Osteoblast (primary cell): ENCODE measurements at regions not wholly inside any gene's neighbourhood (a gene's known extent, or its start where the extent isn't known, plus 50 kb on each side); places are given as distances from the start of the nearest gene placed in this dataset.

Experiments used
- DNase-seq: peaks from one replicate; pipeline ENCODE4 v3.0.0; 2011; ENCODE audit warnings: low spot score, mixed read lengths; ENCODE audit not compliant: insufficient read length; ENCODE audit errors: missing footprints
- H2AFZ ChIP-seq: 2 replicates; pipeline ENCODE4 v1.6.0; 2011; ENCODE audit warnings: mild to moderate bottlenecking, low read length
- H3K27ac ChIP-seq: 2 replicates; pipeline ENCODE4 v1.5.1; 2011; ENCODE audit warnings: mild to moderate bottlenecking, low read depth, low read length, moderate library complexity
- H3K27me3 ChIP-seq: 2 replicates; pipeline ENCODE4 v1.6.0; 2012; ENCODE audit warnings: mild to moderate bottlenecking, control low read depth, inconsistent platforms, low read length, moderate library complexity; ENCODE audit not compliant: insufficient read depth
- H3K36me3 ChIP-seq: 2 replicates; pipeline ENCODE4 v1.5.1; 2011; ENCODE audit warnings: mild to moderate bottlenecking, low read length, control low read depth, moderate library complexity; ENCODE audit not compliant: insufficient read depth
- H3K4me1 ChIP-seq: 2 replicates; pipeline ENCODE4 v1.5.1; 2011; ENCODE audit warnings: mild to moderate bottlenecking, low read length, control low read depth, moderate library complexity; ENCODE audit not compliant: insufficient read depth
- H3K4me2 ChIP-seq: 2 replicates; pipeline ENCODE4 v1.6.0; 2011; ENCODE audit warnings: mild to moderate bottlenecking, low read length; ENCODE audit not compliant: insufficient read depth
- H3K4me3 ChIP-seq: fragments of 200-600 bp; sonication (generic); 3 replicates; pipeline ENCODE4 v1.5.1; 2012; ENCODE audit warnings: mild to moderate bottlenecking, low read length, inconsistent platforms; ENCODE audit not compliant: insufficient read depth
- H3K79me2 ChIP-seq: 2 replicates; pipeline ENCODE4 v1.6.0; 2012; ENCODE audit warnings: mild to moderate bottlenecking, low read length, control low read depth, inconsistent platforms; ENCODE audit not compliant: insufficient read depth
- H3K9me3 ChIP-seq: 2 replicates; pipeline ENCODE4 v1.5.1; 2011; ENCODE audit warnings: low read depth, low read length, control low read depth
- H4K20me1 ChIP-seq: 2 replicates; pipeline ENCODE4 v1.6.0; 2012; ENCODE audit warnings: mild to moderate bottlenecking, low read length, control low read depth; ENCODE audit not compliant: insufficient read depth
- TF ChIP-seq, protein P1 (sequence below): IDR thresholded peaks from 2 replicates; pipeline ENCODE4 v1.5.1; 2011; ENCODE audit warnings: mild to moderate bottlenecking, low read depth, low read length, moderate library complexity; ENCODE audit errors: extremely low read depth

DNA sequence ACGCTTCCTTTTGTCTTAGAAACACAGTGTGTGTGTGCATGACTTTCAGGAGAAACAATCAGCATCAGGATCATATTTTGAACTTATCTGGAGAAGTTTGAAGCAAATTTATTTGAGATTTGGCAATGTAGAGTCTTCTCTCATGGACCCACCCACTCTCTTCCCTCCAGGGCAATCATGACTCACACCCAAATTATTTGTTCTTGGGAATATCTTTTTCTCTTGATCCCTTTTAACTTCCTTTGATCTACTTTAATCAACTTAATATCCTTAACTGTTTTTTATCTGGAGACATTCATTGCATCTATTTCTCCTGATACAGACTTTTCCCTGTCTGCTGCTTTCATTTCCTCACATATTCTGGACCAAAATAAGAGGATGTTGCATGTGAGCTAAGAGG lies 1174.3 kb downstream of the GATA3 start:
- H4K20me1 ChIP-seq, result no peaks in the 10 kb centered on the region
- no peak overlapping the region for H2AFZ ChIP-seq
- no peaks in the 10 kb centered on the region for H3K9me3 ChIP-seq
- no peaks in the 10 kb centered on the region for H3K36me3 ChIP-seq
- H3K27me3 ChIP-seq, result no peaks in the 10 kb centered on the region
- no peak overlapping the region for H3K27ac ChIP-seq
- H3K4me3 ChIP-seq, result no peak overlapping the region
- DNase-seq, result no peak
- TF ChIP-seq, protein P1, sequence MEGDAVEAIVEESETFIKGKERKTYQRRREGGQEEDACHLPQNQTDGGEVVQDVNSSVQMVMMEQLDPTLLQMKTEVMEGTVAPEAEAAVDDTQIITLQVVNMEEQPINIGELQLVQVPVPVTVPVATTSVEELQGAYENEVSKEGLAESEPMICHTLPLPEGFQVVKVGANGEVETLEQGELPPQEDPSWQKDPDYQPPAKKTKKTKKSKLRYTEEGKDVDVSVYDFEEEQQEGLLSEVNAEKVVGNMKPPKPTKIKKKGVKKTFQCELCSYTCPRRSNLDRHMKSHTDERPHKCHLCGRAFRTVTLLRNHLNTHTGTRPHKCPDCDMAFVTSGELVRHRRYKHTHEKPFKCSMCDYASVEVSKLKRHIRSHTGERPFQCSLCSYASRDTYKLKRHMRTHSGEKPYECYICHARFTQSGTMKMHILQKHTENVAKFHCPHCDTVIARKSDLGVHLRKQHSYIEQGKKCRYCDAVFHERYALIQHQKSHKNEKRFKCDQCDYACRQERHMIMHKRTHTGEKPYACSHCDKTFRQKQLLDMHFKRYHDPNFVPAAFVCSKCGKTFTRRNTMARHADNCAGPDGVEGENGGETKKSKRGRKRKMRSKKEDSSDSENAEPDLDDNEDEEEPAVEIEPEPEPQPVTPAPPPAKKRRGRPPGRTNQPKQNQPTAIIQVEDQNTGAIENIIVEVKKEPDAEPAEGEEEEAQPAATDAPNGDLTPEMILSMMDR, result no peak
- no peak overlapping the region for H3K4me2 ChIP-seq
- H3K4me1 ChIP-seq, result no peaks in the 10 kb centered on the region
- H3K79me2 ChIP-seq, result no peaks in the 10 kb centered on the region

- no peak for DNase-seq
- Histone ChIP-seq H4K20me1 (no peaks in the 10 kb centered on the region), H3K36me3 (no peaks in the 10 kb centered on the region), H3K4me2 (no peak overlapping the region), H3K4me3 (no peak overlapping the region), H3K27ac (no peak overlapping the region), H2AFZ (no peak overlapping the region), H3K9me3 (no peaks in the 10 kb centered on the region), H3K79me2 (no peaks in the 10 kb centered on the region), H3K27me3 (no peaks in the 10 kb centered on the region), H3K4me1 (no peaks in the 10 kb centered on the region)
- TF ChIP-seq, protein P1, result no peak
Measured at GRCh38 chr10:9229702-9230244, 1175.3 kb downstream of the GATA3 start.

GRCh38 chr10:9230625-9231024 lies 1176.1 kb downstream of the GATA3 start:
- Histone ChIP-seq H3K79me2 (no peaks in the 10 kb centered on the region), H4K20me1 (no peaks in the 10 kb centered on the region), H3K27me3 (no peaks in the 10 kb centered on the region), H2AFZ (no peak overlapping the region), H3K9me3 (no peaks in the 10 kb centered on the region), H3K27ac (no peak overlapping the region), H3K4me3 (no peak overlapping the region), H3K4me1 (no peaks in the 10 kb centered on the region), H3K36me3 (no peaks in the 10 kb centered on the region), H3K4me2 (no peak overlapping the region)
- TF ChIP-seq, protein P1, result no peak
- no peak for DNase-seq

DNA sequence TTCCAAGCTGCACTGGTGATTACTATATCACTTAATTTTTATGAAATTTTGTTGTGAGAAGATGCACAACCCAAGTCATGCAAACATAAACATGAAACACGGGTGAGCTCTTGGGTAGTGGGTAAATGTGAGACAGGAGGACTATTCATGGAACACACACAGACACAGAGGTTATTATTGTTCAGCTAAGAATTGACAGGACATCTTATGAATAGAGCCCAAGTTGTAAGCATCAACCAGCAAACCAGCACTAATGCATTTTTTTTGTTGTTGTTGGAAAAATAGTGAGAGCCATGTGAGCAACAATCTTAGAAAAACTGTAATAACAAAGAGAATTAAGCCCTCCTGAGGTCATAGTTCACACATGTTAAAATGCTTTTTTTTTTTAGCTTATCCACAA lies 1179.7 kb downstream of the GATA3 start:
- H2AFZ ChIP-seq, result no peak overlapping the region
- no peaks in the 10 kb centered on the region for H4K20me1 ChIP-seq
- no peaks in the 10 kb centered on the region for H3K36me3 ChIP-seq
- no peaks in the 10 kb centered on the region for H3K4me1 ChIP-seq
- no peak overlapping the region for H3K27ac ChIP-seq
- no peaks in the 10 kb centered on the region for H3K27me3 ChIP-seq
- H3K4me3 ChIP-seq, result no peak overlapping the region
- H3K9me3 ChIP-seq, result no peaks in the 10 kb centered on the region
- DNase-seq, result no peak
- no peak overlapping the region for H3K4me2 ChIP-seq
- H3K79me2 ChIP-seq, result no peaks in the 10 kb centered on the region
- TF ChIP-seq, protein P1, result no peak
